ENCODE measurements at regions not wholly inside any gene's neighbourhood (a gene's known extent, or its start where the extent isn't known, plus 50 kb on each side); places are given as distances from the start of the nearest gene placed in this dataset.
"Not testable (repeated sequence)": the region's sequence is repeated elsewhere in the genome, so short reads cannot be mapped to it uniquely, and the experiment has no call there.

- DNase-seq (ENCODE audit: low spot score): no peak
These were observed 321.5 kb upstream of the NRP1 start for GRCh38 chr10:33655921-33656320.

DNA sequence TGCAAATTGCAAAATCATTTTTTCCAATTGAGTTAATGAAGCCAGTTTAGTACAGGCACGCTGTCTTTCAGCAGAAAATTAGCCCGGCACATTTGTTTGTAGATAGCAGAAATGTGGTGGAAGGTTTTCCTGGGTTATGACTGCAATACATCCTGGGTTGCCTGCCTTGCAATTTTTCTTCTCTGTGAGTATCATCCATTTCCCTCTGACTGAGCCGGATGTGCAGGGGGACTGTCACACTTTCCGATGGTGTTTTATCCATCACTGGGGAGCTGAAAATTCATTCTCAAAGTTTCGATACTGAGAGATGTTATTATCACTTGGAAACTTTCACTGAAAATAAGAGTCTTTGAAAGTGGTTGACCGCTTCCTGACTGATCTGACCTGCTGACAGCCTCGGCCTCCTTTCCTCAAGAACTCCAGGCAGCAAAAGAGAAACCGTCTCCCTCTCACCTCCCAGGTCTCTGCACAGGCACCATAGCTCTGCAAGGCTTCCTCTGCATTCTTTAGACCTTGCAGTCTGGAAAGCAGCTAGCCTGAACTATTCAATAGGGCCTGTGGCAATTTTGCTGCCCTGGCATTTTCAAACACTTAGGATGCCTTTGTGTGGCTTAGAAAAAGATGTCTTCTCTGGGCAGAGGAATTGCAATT lies 320.8 kb upstream of the NRP1 start:
- no peak for DNase-seq (ENCODE audit: low spot score)

DNA sequence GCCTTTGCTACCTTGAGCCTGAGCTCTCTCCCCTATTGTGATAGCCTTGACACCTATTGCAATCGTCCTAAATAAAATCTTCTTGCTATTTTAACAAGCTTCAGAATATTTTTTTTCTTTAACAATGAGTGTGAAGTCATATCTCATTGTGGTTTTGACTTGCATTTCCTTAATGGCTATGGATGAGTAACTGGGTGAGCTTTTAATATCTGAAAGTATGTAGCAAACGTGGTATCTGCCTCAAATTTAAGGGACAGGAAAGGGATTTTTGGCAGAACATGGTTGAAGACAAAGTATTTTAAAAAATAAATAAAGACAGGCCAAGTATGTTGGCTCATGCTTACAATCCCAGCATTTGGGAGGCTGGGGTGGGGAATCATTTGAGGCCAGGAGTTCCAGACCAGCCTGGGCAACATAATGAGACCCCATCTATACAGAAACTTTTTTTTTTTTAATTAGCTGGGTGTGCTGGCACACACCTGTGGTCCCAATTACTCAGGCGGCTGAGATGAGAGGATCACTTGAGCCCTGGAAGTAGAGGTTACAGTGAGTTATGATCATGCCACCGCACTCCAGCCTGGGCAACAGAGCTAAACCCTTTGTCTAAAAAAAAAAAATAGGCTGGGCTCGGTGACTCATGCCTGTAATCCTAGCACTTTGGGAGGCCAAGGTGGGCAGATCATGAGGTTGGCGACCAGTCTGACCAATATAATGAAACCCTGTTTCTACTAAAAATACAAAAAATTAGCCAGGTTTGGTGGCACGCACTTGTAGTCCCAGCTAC lies 319.3 kb upstream of the NRP1 start:
- no peak for DNase-seq (ENCODE audit: low spot score)

- DNase-seq (ENCODE audit: low spot score): no peak
These were observed 318.4 kb upstream of the NRP1 start for GRCh38 chr10:33652870-33653269.

DNA sequence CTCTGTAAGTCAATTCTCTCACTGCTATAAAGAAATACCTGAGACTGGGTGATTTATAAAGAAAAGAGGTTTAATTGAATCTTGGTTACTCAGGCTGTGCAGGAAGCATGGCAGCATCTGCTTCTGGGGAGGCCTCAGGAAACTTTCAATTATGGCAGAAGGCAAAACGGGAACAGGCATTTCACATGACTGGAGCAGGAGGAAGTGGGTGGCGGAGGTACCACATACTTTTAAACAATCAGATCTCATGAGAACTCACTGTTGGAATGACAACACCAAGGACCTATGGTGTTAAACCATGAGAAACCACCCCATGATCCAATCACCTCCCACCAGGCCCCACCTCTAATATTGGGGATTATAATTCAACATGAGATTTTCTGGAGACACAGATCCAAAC lies 315.7 kb upstream of the NRP1 start:
- DNase-seq (ENCODE audit: low spot score): not testable (repeated sequence)

- DNase-seq (ENCODE audit: low spot score): no peak
These were observed 308.6 kb upstream of the NRP1 start for GRCh38 chr10:33643042-33643441.

DNA sequence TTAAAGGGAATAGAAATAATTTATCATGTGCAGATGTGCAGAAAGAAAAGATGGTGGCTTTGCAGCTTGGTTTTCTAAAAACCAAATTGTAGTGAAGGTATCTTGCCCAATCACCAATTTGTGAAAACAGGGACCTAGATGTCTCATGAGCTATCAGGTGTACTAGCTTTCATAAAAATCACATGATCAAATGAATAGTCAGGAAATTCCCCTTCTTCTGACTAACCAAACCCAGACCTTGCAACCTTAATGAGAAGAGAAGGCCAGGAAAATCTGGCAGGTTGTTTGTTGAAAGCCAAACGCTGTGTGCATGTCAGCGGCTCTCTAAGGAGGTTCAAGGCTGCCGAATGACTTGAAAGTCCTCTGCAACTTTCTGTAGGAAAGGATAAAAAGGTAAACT lies 304.4 kb upstream of the NRP1 start:
- no peak for DNase-seq (ENCODE audit: low spot score)

DNA sequence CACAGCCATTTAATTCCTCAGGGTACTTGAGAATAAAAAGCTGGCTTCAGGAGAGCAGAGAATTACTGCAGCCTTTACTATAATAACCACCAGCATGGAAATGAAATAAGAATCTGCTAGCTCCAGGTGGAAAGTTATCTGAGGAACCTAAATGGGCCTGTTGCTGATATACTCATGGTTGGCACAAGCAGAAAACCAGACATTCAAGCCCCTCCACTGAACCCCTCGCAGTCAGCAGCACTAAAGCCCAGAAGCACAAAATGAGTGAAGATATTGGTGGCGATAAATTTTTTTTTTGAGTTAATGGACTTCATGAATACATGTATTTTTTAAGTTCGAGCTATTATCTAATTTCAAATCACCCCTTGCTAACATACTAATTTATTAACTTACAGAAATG lies 303.9 kb upstream of the NRP1 start:
- DNase-seq (ENCODE audit: low spot score): no peak

GRCh38 chr10:33635967-33636515 lies 301.6 kb upstream of the NRP1 start:
- no peak for DNase-seq (ENCODE audit: low spot score)

GRCh38 chr10:33632432-33632831 lies 298.0 kb upstream of the NRP1 start:
- no peak for DNase-seq (ENCODE audit: low spot score)

DNA sequence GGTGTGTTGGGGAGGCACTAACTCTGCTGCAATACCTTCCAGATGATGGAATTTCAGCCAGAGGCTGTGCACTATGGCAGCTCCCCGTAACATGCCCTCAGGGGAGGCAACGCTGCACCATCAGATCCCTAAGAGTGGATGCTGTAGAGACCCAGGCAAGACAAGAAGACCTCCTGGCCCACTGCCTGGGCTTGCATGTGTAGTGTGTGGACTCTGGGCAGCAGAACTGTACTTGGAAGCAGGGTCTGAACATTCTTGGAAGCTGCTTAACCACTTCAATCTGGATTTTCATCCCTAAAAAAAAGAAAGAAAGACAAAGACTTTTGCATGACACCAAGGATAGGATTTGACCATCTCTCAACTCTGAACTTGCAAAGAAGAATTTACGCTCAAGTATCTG lies 297.5 kb upstream of the NRP1 start:
- DNase-seq (ENCODE audit: low spot score): no peak

GRCh38 chr10:33630761-33631160 lies 296.3 kb upstream of the NRP1 start:
- no peak for DNase-seq (ENCODE audit: low spot score)

DNA sequence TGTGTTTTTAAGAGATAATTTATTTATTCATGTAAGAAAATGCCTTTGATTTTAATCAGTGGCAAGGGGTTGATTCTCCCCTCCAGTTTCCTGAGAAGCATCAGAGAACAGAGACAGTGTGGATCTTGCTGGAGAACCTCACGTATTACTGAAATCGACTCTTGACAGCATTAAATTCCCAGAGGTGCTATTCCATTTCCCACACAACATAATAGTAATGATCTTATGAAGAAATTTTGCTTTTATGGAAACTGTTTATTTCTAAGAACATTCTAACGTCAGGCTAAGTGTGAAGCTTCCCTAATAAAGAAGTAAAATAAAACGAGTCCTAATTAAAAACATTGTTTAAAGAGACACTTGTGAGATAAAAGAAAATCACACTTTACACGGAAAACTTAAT lies 293.1 kb upstream of the NRP1 start:
- no peak for DNase-seq (ENCODE audit: low spot score)

GRCh38 chr10:33626798-33627466 lies 292.5 kb upstream of the NRP1 start:
- DNase-seq (ENCODE audit: low spot score): no peak

GRCh38 chr10:33623669-33624068 lies 289.2 kb upstream of the NRP1 start:
- no peak for DNase-seq (ENCODE audit: low spot score)

DNA sequence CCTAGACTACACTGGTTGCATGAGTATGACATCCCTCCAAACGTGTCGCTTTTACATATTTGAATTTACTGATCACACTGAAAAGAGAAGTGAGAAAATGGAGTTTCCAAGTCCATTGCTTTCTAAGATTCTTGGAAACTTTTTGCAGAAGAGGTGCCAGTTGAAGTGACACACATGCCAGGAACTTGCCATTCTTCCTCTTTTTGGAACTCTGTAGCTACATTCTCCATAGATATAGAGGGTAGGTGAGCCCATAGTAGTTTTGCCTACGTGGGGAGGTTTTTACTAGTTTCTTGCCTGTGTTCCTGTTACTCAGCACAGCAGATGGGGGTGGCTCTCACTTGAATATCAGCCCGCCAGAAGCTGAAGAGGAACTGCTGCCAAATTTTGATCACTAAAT lies 286.6 kb upstream of the NRP1 start:
- DNase-seq (ENCODE audit: low spot score): no peak

DNA sequence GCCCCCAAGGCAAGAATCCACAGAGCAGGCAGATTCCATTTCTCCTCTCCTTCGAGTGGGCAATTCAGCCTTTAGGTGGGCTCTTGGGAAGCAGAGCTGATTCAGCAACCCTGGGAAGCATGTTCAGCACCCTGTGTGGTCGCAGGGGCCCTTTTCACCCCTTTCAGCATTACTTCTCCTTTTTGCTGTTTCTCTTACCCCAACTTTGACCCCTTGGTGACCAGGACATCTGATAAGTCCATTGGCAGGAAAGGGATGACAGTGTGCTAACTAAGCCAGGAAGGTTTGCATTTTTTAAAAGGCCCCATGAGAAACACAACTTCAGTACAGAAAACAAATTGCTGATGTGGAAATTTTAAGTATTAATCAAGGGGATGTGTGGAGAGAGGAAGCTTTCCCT lies 283.7 kb upstream of the NRP1 start:
- DNase-seq (ENCODE audit: low spot score): no peak

DNA sequence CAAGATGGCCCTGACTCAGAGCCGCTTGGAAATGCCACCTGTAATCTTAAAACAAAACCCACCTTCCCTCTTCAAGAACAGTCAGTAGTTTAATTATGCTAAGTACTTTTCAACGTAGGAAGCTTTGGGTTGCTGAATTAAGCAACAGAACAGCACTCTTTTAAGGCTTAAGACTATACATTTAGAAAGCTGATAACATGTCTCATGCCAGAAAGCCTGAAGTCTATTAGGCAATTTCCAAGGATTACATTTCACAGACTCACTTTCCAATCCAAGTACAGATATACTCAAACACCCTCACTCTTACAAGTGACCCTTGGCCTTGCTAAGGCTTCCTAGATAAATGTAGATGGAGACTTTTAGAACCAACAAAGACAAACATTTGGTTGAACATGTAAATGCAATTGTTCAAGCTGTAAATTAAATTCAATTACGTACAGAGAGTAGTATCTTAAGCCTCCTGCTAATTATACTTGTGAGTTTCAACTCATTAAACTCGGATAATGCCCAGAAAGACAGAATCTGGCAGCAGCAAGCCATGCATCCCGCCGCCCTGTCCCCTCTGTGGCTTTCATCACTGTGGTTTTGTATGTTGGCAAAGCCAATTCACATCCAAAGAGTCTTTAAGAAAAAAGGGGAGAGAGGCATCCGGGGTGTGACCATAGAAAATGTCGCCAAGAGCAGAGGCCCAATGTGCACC lies 283.1 kb upstream of the NRP1 start:
- no peak for DNase-seq (ENCODE audit: low spot score)

GRCh38 chr10:33616956-33617355 lies 282.5 kb upstream of the NRP1 start:
- DNase-seq (ENCODE audit: low spot score): no peak

DNA sequence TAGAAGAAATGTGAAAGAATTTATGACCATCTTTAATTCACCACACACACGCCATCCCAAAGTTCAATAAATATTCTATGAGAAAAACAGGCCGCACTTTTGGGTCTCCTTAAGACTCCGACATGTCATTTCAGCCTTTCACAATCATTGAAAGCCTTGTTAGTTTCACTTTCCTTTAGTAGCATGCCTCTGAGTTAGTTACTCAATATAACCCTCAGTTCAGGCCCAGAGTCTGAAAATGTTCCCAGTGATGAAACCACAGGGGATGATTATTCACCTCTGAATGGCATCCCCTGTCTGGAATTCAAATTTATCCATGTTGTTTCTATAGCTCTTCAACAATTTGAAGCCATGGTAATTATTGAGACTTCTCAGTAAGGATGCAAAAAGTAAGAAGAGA lies 278.1 kb upstream of the NRP1 start:
- no peak for DNase-seq (ENCODE audit: low spot score)

DNA sequence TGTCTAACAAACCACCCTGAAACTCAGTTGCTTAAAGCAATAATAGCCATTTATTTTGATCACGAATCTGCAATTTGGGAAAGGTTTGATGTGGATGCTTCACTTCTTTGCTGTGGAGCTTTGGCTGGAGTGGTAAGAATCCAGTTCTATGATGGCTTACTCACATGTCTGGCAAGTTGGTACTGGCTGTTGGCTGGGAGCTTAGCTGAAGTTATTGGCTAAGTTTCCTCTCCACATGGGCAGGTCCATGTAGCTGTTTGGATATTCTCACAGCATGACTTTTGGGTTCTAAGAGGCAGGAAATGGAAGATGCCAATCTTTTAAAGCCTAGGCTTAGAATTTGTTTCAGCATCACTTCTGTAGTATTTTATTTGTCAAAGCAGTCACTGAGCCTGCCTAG lies 277.6 kb upstream of the NRP1 start:
- DNase-seq (ENCODE audit: low spot score): no peak

GRCh38 chr10:33611423-33611822 lies 277.0 kb upstream of the NRP1 start:
- no peak for DNase-seq (ENCODE audit: low spot score)
